SU-DHL-6 (cell line): ENCODE measurements at regions not wholly inside any gene's neighbourhood (a gene's known extent, or its start where the extent isn't known, plus 50 kb on each side); places are given as distances from the start of the nearest gene placed in this dataset.

Experiments used
- H2AFZ ChIP-seq: fragments of 200-600 bp; sonication (generic); 2 replicates; pipeline ENCODE4 v1.6.1; 2014; ENCODE audit warnings: low read depth, mild to moderate bottlenecking, moderate library complexity, mixed read lengths, antibody characterized with exemption, low read length; ENCODE audit not compliant: severe bottlenecking
- H3F3A ChIP-seq: fragments of 200-600 bp; shearing (Covaris generic); 2 replicates; pipeline ENCODE4 v1.6.0; 2016; ENCODE audit warnings: antibody characterized with exemption, mild to moderate bottlenecking; ENCODE audit not compliant: insufficient read depth
- H3K27ac ChIP-seq: fragments of 200-600 bp; sonication (generic); 2 replicates; pipeline ENCODE4 v1.5.1; 2016; ENCODE audit warnings: low read depth, mild to moderate bottlenecking, low read length, moderate library complexity, mixed read lengths
- H3K27me3 ChIP-seq: fragments of 200-600 bp; sonication (generic), shearing (Covaris generic); 2 replicates; pipeline ENCODE4 v1.6.0; 2014; ENCODE audit warnings: mild to moderate bottlenecking, low read length
- H3K36me3 ChIP-seq: fragments of 200-600 bp; sonication (generic); 2 replicates; pipeline ENCODE4 v1.6.1; 2014; ENCODE audit warnings: mild to moderate bottlenecking, low read length, mixed read lengths
- H3K4me2 ChIP-seq: fragments of 300-600, 200-600 bp; shearing (Covaris generic), sonication (generic); 2 replicates; pipeline ENCODE4 v1.6.0; 2014; ENCODE audit warnings: low read length, low read depth, mild to moderate bottlenecking; ENCODE audit not compliant: poor library complexity, severe bottlenecking
- H3K4me3 ChIP-seq: fragments of 200-600 bp; sonication (generic); 2 replicates; pipeline ENCODE4 v1.5.1; 2014; ENCODE audit warnings: antibody characterized with exemption, low read length, mild to moderate bottlenecking, mixed read lengths; ENCODE audit not compliant: insufficient read depth, poor library complexity, severe bottlenecking
- H3K79me2 ChIP-seq: fragments of 200-600 bp; sonication (generic); 2 replicates; pipeline ENCODE4 v1.6.1; 2014; ENCODE audit warnings: mild to moderate bottlenecking, low read length, moderate library complexity; ENCODE audit not compliant: insufficient read depth
- H3K9ac ChIP-seq: fragments of 200-600 bp; sonication (generic); 2 replicates; pipeline ENCODE4 v1.7.0; 2014; ENCODE audit warnings: mild to moderate bottlenecking, low read length
- H3K9me2 ChIP-seq: fragments of 200-600 bp; sonication (generic); replicated peaks from 2 replicates; pipeline ENCODE4 v1.6.1; 2014; ENCODE audit warnings: low read length; ENCODE audit not compliant: insufficient read depth
- H3K9me3 ChIP-seq: fragments of 200-600 bp; sonication (generic); 2 replicates; pipeline ENCODE4 v1.6.1; 2014; ENCODE audit warnings: low read length, mixed read lengths; ENCODE audit not compliant: insufficient read depth
- H4K20me1 ChIP-seq: fragments of 200-600 bp; sonication (generic); 2 replicates; pipeline ENCODE4 v1.6.1; 2014; ENCODE audit warnings: low read depth, mild to moderate bottlenecking, antibody characterized with exemption, low read length, moderate library complexity, mixed read lengths
- CTCF ChIP-seq: fragments of 200-600 bp; sonication (generic); IDR thresholded peaks from one replicate; pipeline ENCODE4 v1.5.1; 2017; ENCODE audit warnings: antibody characterized with exemption, mild to moderate bottlenecking, low read length, moderate library complexity; ENCODE audit not compliant: insufficient read depth, poor library complexity, severe bottlenecking
- EZH2phosphoT487 ChIP-seq: fragments of 200-600 bp; sonication (generic), shearing (Covaris generic); conservative IDR thresholded peaks from 2 replicates; pipeline ENCODE4 v1.6.1; 2018; ENCODE audit warnings: mild to moderate bottlenecking, antibody characterized with exemption, low read length, moderate library complexity, mixed read lengths

- no peak overlapping the region for H3K4me3 ChIP-seq
- H3K79me2 ChIP-seq = no peaks in the 10 kb centered on the region
- no peak overlapping the region for H3K9ac ChIP-seq
- peak overlapping the region; percentile 78 for H2AFZ ChIP-seq
- H3K27ac ChIP-seq = no peak overlapping the region
- no peaks in the 10 kb centered on the region for H3F3A ChIP-seq
- H4K20me1 ChIP-seq = no peaks in the 10 kb centered on the region
- no peaks in the 10 kb centered on the region for H3K36me3 ChIP-seq
- no peak overlapping the region for H3K4me2 ChIP-seq
- no peaks in the 10 kb centered on the region for H3K9me3 ChIP-seq
- H3K27me3 ChIP-seq = no peaks in the 10 kb centered on the region
- no peak for TF ChIP-seq EZH2phosphoT487
- no peak for TF ChIP-seq CTCF
- no peaks in the 10 kb centered on the region for H3K9me2 ChIP-seq
Observed at GRCh38 chr13:34078334-34078999, 260.5 kb downstream of the RFC3 start.

GRCh38 chr13:34085204-34085603, 267.3 kb downstream of the RFC3 start:
- no peak overlapping the region for H3K4me2 ChIP-seq

GRCh38 chr13:34086281-34086680, 268.3 kb downstream of the RFC3 start:
- Histone ChIP-seq H3K4me2 (no peak overlapping the region), H3F3A (no peaks in the 10 kb centered on the region)

More at GRCh38 chr13:34085204-34085603, 267.3 kb downstream of the RFC3 start:
- Histone ChIP-seq H3F3A (no peaks in the 10 kb centered on the region), H3K9me2 (no peaks in the 10 kb centered on the region), H3K27me3 (no peaks in the 10 kb centered on the region), H3K27ac (no peak overlapping the region), H4K20me1 (no peaks in the 10 kb centered on the region), H3K9ac (no peak overlapping the region), H2AFZ (no peak overlapping the region), H3K4me3 (no peak overlapping the region), H3K36me3 (no peaks in the 10 kb centered on the region), H3K9me3 (peaks cover 11% of the 10 kb centered on the region; the same call in 1 of the 2 replicates), H3K79me2 (no peaks in the 10 kb centered on the region)
- TF ChIP-seq EZH2phosphoT487 (no peak), CTCF (no peak)

More at GRCh38 chr13:34086281-34086680, 268.3 kb downstream of the RFC3 start:
- Histone ChIP-seq H3K9ac (no peak overlapping the region), H3K36me3 (no peaks in the 10 kb centered on the region), H3K79me2 (no peaks in the 10 kb centered on the region), H3K9me2 (no peaks in the 10 kb centered on the region), H3K27ac (no peak overlapping the region), H2AFZ (no peak overlapping the region), H4K20me1 (no peaks in the 10 kb centered on the region), H3K27me3 (no peaks in the 10 kb centered on the region), H3K9me3 (peaks cover 11% of the 10 kb centered on the region; the same call in 1 of the 2 replicates), H3K4me3 (no peak overlapping the region)
- TF ChIP-seq CTCF (no peak), EZH2phosphoT487 (no peak)
